H1 (cell line): ENCODE measurements at regions not wholly inside any gene's neighbourhood (a gene's known extent, or its start where the extent isn't known, plus 50 kb on each side); places are given as distances from the start of the nearest gene placed in this dataset.

Source experiments
- CTCF ChIA-PET: fragments of 300-600 bp; sonication (Branson Sonifier 250); formaldehyde crosslinking; loops from one replicate; lab custom pipeline; 2021; ENCODE audit not compliant: partially characterized antibody; lab: Charles Lee
- POLR2A ChIA-PET: fragments of 300-600 bp; sonication (Branson Sonifier 250); formaldehyde crosslinking; loops from one replicate; lab custom pipeline; 2021; ENCODE audit warnings: inconsistent platforms; ENCODE audit not compliant: partially characterized antibody; lab: Charles Lee
- DNase-seq, 2 experiments: peaks; one replicate each; pipeline versions ENCODE4 v3.0.0 to v3.0.0-alpha.2; 2010 to 2022; ENCODE audit warnings: low spot score in 2 of 2, low read depth in 1 of 2, mixed read lengths in 1 of 2
- FAIRE-seq: peaks from 2 replicates; lab custom pipeline; 2011; peaks lifted over from hg19 to GRCh38; lab: Jason Lieb, UNC
- H2AFZ ChIP-seq: 2 replicates; pipeline ENCODE4 v1.8.1; 2012; ENCODE audit warnings: low read length, inconsistent platforms
- H2AK5ac ChIP-seq: 2 replicates; pipeline ENCODE4 v1.6.1; 2013; ENCODE audit warnings: low read depth, low read length
- H2BK120ac ChIP-seq: replicated peaks from 2 replicates; pipeline ENCODE3; 2013; ENCODE audit warnings: low read depth, low read length, inconsistent platforms
- H2BK12ac ChIP-seq: 2 replicates; pipeline ENCODE4 v1.6.1; 2013; ENCODE audit warnings: low read depth, low read length
- H2BK15ac ChIP-seq: 2 replicates; pipeline ENCODE4 v1.6.1; 2013; ENCODE audit warnings: low read length
- H2BK20ac ChIP-seq: 2 replicates; pipeline ENCODE4 v1.6.1; 2013; ENCODE audit warnings: low read length
- H2BK5ac ChIP-seq: 2 replicates; pipeline ENCODE4 v1.6.1; 2013; ENCODE audit warnings: low read depth, low read length
- H3K14ac ChIP-seq: 2 replicates; pipeline ENCODE4 v1.6.1; 2013; ENCODE audit warnings: inconsistent platforms; ENCODE audit not compliant: insufficient read length
- H3K18ac ChIP-seq: 2 replicates; pipeline ENCODE4 v1.6.1; 2013; ENCODE audit warnings: low read length; ENCODE audit errors: extremely low read depth
- H3K23ac ChIP-seq: 2 replicates; pipeline ENCODE4 v1.6.1; 2013; ENCODE audit warnings: inconsistent platforms; ENCODE audit not compliant: insufficient read length
- H3K23me2 ChIP-seq: 2 replicates; pipeline ENCODE4 v1.6.1; 2013; ENCODE audit warnings: low read depth, low read length
- H3K27ac ChIP-seq: 2 replicates; pipeline ENCODE4 v1.6.1; 2011; ENCODE audit warnings: low read depth, low read length, inconsistent platforms
- H3K27me3 ChIP-seq, 4 experiments: replicated peaks in 1 of 4; 1 replicate in 1 of 4; 2 replicates in 3 of 4; pipeline versions ENCODE4 v1.6.1 to v1.8.1; 2011 to 2013; ENCODE audit warnings: low read length in 3 of 4, mild to moderate bottlenecking in 3 of 4, inconsistent platforms in 2 of 4, mixed read lengths in 2 of 4, moderate library complexity in 1 of 4; ENCODE audit not compliant: control insufficient read depth in 3 of 4, insufficient read depth in 3 of 4; ENCODE audit errors: extremely low read depth in 1 of 4
- H3K36me3 ChIP-seq, 4 experiments: 2 replicates each; pipeline versions ENCODE4 v1.6.1 to v1.8.1; 2011 to 2013; ENCODE audit warnings: mild to moderate bottlenecking in 4 of 4, low read length in 3 of 4, moderate library complexity in 2 of 4, control low read depth in 1 of 4, inconsistent platforms in 1 of 4; ENCODE audit not compliant: insufficient read depth in 4 of 4, control insufficient read depth in 2 of 4
- H3K4ac ChIP-seq: replicated peaks from 2 replicates; pipeline ENCODE3; 2013; ENCODE audit warnings: low read length, low read depth, mixed read lengths, inconsistent platforms; ENCODE audit not compliant: insufficient read length
- H3K4me1 ChIP-seq, 4 experiments: replicated peaks in 1 of 4; 1 replicate in 1 of 4; 2 replicates in 3 of 4; pipeline versions ENCODE4 v1.6.1 to v1.8.1; 2011 to 2013; ENCODE audit warnings: low read length in 3 of 4, inconsistent platforms in 2 of 4, mixed read lengths in 1 of 4; ENCODE audit not compliant: insufficient read depth in 4 of 4, control insufficient read depth in 3 of 4
- H3K4me2 ChIP-seq, 2 experiments: 2 replicates each; pipeline versions ENCODE4 v1.6.1 to v1.8.1; 2011 to 2013; ENCODE audit warnings: low read depth in 2 of 2, low read length in 2 of 2, control low read depth in 1 of 2, inconsistent platforms in 1 of 2, mild to moderate bottlenecking in 1 of 2; ENCODE audit not compliant: insufficient read depth in 1 of 2
- H3K4me3 ChIP-seq, 4 experiments: fragments of 200-600, 300-600 bp in 1 of 4; sonication (generic), shearing (Covaris generic), sonication (Bioruptor Twin) in 1 of 4; 2 replicates each; pipeline versions ENCODE4 v1.5.1 to v1.8.1; 2011 to 2016; ENCODE audit warnings: low read length in 4 of 4, low read depth in 3 of 4, control low read depth in 2 of 4, inconsistent platforms in 2 of 4, mild to moderate bottlenecking in 2 of 4, mixed read lengths in 1 of 4, moderate library complexity in 1 of 4; ENCODE audit not compliant: insufficient read depth in 2 of 4; ENCODE audit errors: extremely low read depth in 1 of 4
- H3K56ac ChIP-seq: replicated peaks from 2 replicates; pipeline ENCODE3; 2013; ENCODE audit warnings: low read depth, mild to moderate bottlenecking, mixed read lengths, low read length, inconsistent platforms; ENCODE audit not compliant: insufficient read length
- H3K79me1 ChIP-seq: 2 replicates; pipeline ENCODE4 v1.6.1; 2013; ENCODE audit warnings: low read depth, low read length, control low read depth
- H3K79me2 ChIP-seq, 2 experiments: 2 replicates each; pipeline versions ENCODE4 v1.6.1 to v1.8.1; 2012 to 2013; ENCODE audit warnings: low read length in 2 of 2, mild to moderate bottlenecking in 2 of 2, inconsistent platforms in 1 of 2; ENCODE audit not compliant: insufficient read depth in 2 of 2, control insufficient read depth in 1 of 2
- H3K9ac ChIP-seq, 4 experiments: replicated peaks in 1 of 4; 1 replicate in 1 of 4; 2 replicates in 3 of 4; pipeline versions ENCODE4 v1.6.1 to v1.8.1; 2011 to 2013; ENCODE audit warnings: low read depth in 3 of 4, low read length in 3 of 4, control low read depth in 2 of 4, mild to moderate bottlenecking in 2 of 4, moderate library complexity in 2 of 4, inconsistent platforms in 1 of 4; ENCODE audit errors: extremely low read depth in 1 of 4
- H3K9me3 ChIP-seq, 2 experiments: 2 replicates each; pipeline versions ENCODE4 v1.6.1 to v1.8.1; 2012 to 2013; ENCODE audit warnings: mild to moderate bottlenecking in 2 of 2, moderate library complexity in 2 of 2, control low read depth in 1 of 2, inconsistent platforms in 1 of 2, low read depth in 1 of 2, low read length in 1 of 2, mixed read lengths in 1 of 2; ENCODE audit not compliant: insufficient read depth in 2 of 2
- H4K20me1 ChIP-seq, 2 experiments: replicated peaks in 1 of 2; 2 replicates each; pipeline versions ENCODE3 to v1.8.1; 2011 to 2013; ENCODE audit warnings: inconsistent platforms in 2 of 2, low read length in 2 of 2, mild to moderate bottlenecking in 1 of 2; ENCODE audit not compliant: insufficient read depth in 2 of 2, control insufficient read depth in 1 of 2
- H4K5ac ChIP-seq: 2 replicates; pipeline ENCODE4 v1.6.1; 2013; ENCODE audit warnings: low read length, low read depth, mixed read lengths, inconsistent platforms; ENCODE audit not compliant: insufficient read length
- H4K8ac ChIP-seq: 2 replicates; pipeline ENCODE4 v1.8.0; 2013; ENCODE audit warnings: mild to moderate bottlenecking, moderate library complexity, low read length, inconsistent platforms; ENCODE audit not compliant: insufficient read depth; ENCODE audit errors: extremely low read depth
- H4K91ac ChIP-seq: replicated peaks from 2 replicates; pipeline ENCODE3; 2013; ENCODE audit warnings: low read length, mixed read lengths, inconsistent platforms; ENCODE audit not compliant: insufficient read length
- GTF2F1 ChIP-seq: IDR thresholded peaks from 2 replicates; pipeline ENCODE4 v1.6.1; 2012; ENCODE audit warnings: low read depth, low read length, improper control_type of control experiment, borderline replicate concordance
- WGBS, 2 experiments: shearing (Covaris generic) in 1 of 2; methylation state at CpG; one replicate each; pipeline versions ENCODE4 v1.1.6 to v1.1.7; 2013 to 2015; ENCODE audit warnings: low lambda C conversion rate in 2 of 2, mixed read lengths in 2 of 2, inconsistent platforms in 1 of 2, low coverage in 1 of 2, missing lambda C conversion rate in 1 of 2; ENCODE audit not compliant: insufficient replicate concordance in 2 of 2, insufficient coverage in 1 of 2, insufficient read length in 1 of 2; ENCODE audit errors: extremely low coverage in 1 of 2, missing lambda C conversion rate in 1 of 2; 5-methylcytosine and 5-hydroxymethylcytosine counted together

DNA sequence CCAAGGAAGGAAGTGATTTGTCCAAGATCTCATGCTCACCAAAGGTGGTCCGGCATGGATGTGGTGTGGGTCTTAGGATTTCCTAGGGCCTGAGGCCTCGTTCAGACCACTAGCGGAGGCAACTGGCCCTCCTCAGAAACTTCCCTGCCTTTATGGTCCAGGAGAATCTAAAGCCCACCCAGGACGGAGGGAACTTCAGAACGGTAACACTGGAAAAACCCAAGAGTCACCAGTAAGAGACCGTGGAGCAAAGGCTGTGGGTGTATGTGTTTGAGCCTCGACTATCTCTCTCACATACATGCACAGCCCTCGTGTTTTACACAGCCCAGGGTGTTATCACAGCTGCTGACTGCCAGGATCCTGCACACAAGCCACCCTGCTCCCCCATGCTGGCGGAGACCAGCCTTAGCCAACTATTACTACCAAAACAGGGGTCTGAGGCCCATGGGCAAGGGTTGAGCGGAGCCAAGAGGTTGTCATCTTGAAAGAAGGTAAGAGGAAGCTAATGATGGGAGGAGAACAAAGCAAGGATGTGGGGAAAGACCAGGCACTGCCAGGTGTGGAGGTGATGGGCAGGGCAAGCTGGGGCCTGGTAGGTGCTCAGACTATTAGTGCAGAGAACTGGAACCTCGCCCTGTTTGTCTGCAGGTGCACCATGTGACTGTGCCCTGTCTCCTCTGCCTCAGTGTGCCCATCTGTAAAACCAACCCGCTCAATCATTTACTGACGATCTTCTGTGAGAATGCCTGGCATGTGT, 170.2 kb upstream of the ZMIZ1 start:
- H3K23ac ChIP-seq, result no peak overlapping the region
- no peaks in the 10 kb centered on the region for H3K9me3 ChIP-seq
- H2BK5ac ChIP-seq, result no peak overlapping the region
- H4K20me1 ChIP-seq, result peaks cover 0 to 4% of the 10 kb centered on the region in 2 experiments
- H2BK20ac ChIP-seq, result no peak overlapping the region
- peaks cover 10% of the 10 kb centered on the region; the same call in 1 of the 2 replicates for H3K23me2 ChIP-seq
- no peak overlapping the region for H3K27ac ChIP-seq
- H3K79me1 ChIP-seq, result no peaks in the 10 kb centered on the region
- H3K79me2 ChIP-seq, result no peaks in the 10 kb centered on the region
- no peak overlapping the region for H2AK5ac ChIP-seq
- H4K8ac ChIP-seq, result no peak overlapping the region
- H3K9ac ChIP-seq, result no peak overlapping the region
- peak in 1 of 2 experiments; percentile 31 for DNase-seq
- H3K56ac ChIP-seq, result no peak overlapping the region
- H3K14ac ChIP-seq, result no peak overlapping the region
- ChIA-PET CTCF (no interaction called here), POLR2A (interaction anchor here (1.4 kb wide), 1 partner anchor 10 kb away, joined by 5 read pairs; no protein-coding TSS in a partner anchor)
- FAIRE-seq, result no peak
- H3K4me2 ChIP-seq, result no peak overlapping the region
- no peaks in the 10 kb centered on the region; a peak in 1 of 8 replicates for H3K36me3 ChIP-seq
- H3K4ac ChIP-seq, result no peak overlapping the region
- no peak overlapping the region for H2BK120ac ChIP-seq
- H2BK15ac ChIP-seq, result no peak overlapping the region
- peaks cover 0 to 18% (median 8%) of the 10 kb centered on the region in 4 experiments; a peak in 6 of 7 replicates for H3K4me1 ChIP-seq
- TF ChIP-seq GTF2F1, result no peak
- no peaks in the 10 kb centered on the region for H3K27me3 ChIP-seq
- H3K4me3 ChIP-seq, result no peak overlapping the region
- H4K5ac ChIP-seq, result no peak overlapping the region
- no peak overlapping the region for H4K91ac ChIP-seq
- no peak overlapping the region for H2BK12ac ChIP-seq
- no peak overlapping the region for H3K18ac ChIP-seq
- H2AFZ ChIP-seq, result no peak overlapping the region
- 86% methylated on average over 13 of the region's 13 CpGs; no CpG with 5 or more reads in 1 of the 2 experiments for WGBS, 2 experiments
